ENCODE measurements at regions not wholly inside any gene's neighbourhood (a gene's known extent, or its start where the extent isn't known, plus 50 kb on each side); places are given as distances from the start of the nearest gene placed in this dataset.

GRCh38 chr17:34874478-34874877, 86.8 kb downstream of the CCT6B start:
- Histone ChIP-seq H3K36me3 (ENCODE audit: insufficient read depth, low read length) (no peaks in the 10 kb centered on the region), H3K79me2 (ENCODE audit: control insufficient read depth, insufficient read depth, low read length, unreplicated experiment) (no peaks in the 10 kb centered on the region), H2AFZ (ENCODE audit: low read length, unreplicated experiment) (no peak overlapping the region), H3K27ac (ENCODE audit: low read depth, low read length) (no peak overlapping the region), H3K4me3 (ENCODE audit: low read depth, low read length) (no peak overlapping the region), H3K27me3 (ENCODE audit: insufficient read depth, low read length) (peaks cover 44% of the 10 kb centered on the region), H3K4me1 (ENCODE audit: control insufficient read depth, insufficient read depth, low read length, unreplicated experiment) (no peaks in the 10 kb centered on the region)

- Histone ChIP-seq H3K36me3 (ENCODE audit: insufficient read depth, low read length) (no peaks in the 10 kb centered on the region), H3K4me1 (ENCODE audit: control insufficient read depth, insufficient read depth, low read length, unreplicated experiment) (no peaks in the 10 kb centered on the region), H3K27me3 (ENCODE audit: insufficient read depth, low read length) (peaks cover 41% of the 10 kb centered on the region), H3K79me2 (ENCODE audit: control insufficient read depth, insufficient read depth, low read length, unreplicated experiment) (no peaks in the 10 kb centered on the region), H2AFZ (ENCODE audit: low read length, unreplicated experiment) (no peak overlapping the region), H3K4me3 (ENCODE audit: low read depth, low read length) (no peak overlapping the region), H3K27ac (ENCODE audit: low read depth, low read length) (no peak overlapping the region)
These were observed 88.6 kb downstream of the CCT6B start for GRCh38 chr17:34872640-34873039.

GRCh38 chr17:34869641-34870040, 91.6 kb downstream of the CCT6B start:
- H3K4me3 ChIP-seq (ENCODE audit: low read depth, low read length), result no peak overlapping the region
- H3K27me3 ChIP-seq (ENCODE audit: insufficient read depth, low read length), result peaks cover 58% of the 10 kb centered on the region
- no peak overlapping the region for H3K27ac ChIP-seq (ENCODE audit: low read depth, low read length)
- no peak overlapping the region for H2AFZ ChIP-seq (ENCODE audit: low read length, unreplicated experiment)
- no peaks in the 10 kb centered on the region for H3K4me1 ChIP-seq (ENCODE audit: control insufficient read depth, insufficient read depth, low read length, unreplicated experiment)
- no peaks in the 10 kb centered on the region for H3K79me2 ChIP-seq (ENCODE audit: control insufficient read depth, insufficient read depth, low read length, unreplicated experiment)
- H3K36me3 ChIP-seq (ENCODE audit: insufficient read depth, low read length), result no peaks in the 10 kb centered on the region

- H3K4me3 ChIP-seq (ENCODE audit: low read depth, low read length), result no peak overlapping the region
- H2AFZ ChIP-seq (ENCODE audit: low read length, unreplicated experiment), result no peak overlapping the region
- H3K27me3 ChIP-seq (ENCODE audit: insufficient read depth, low read length), result peaks cover 49% of the 10 kb centered on the region
- no peaks in the 10 kb centered on the region for H3K36me3 ChIP-seq (ENCODE audit: insufficient read depth, low read length)
- no peak overlapping the region for H3K27ac ChIP-seq (ENCODE audit: low read depth, low read length)
- no peaks in the 10 kb centered on the region for H3K79me2 ChIP-seq (ENCODE audit: control insufficient read depth, insufficient read depth, low read length, unreplicated experiment)
- no peaks in the 10 kb centered on the region for H3K4me1 ChIP-seq (ENCODE audit: control insufficient read depth, insufficient read depth, low read length, unreplicated experiment)
These were observed 95.5 kb downstream of the CCT6B start for GRCh38 chr17:34865716-34866115.

- no peak overlapping the region for H3K27ac ChIP-seq (ENCODE audit: low read depth, low read length)
- no peaks in the 10 kb centered on the region for H3K36me3 ChIP-seq (ENCODE audit: insufficient read depth, low read length)
- H3K79me2 ChIP-seq (ENCODE audit: control insufficient read depth, insufficient read depth, low read length, unreplicated experiment), result no peaks in the 10 kb centered on the region
- no peaks in the 10 kb centered on the region for H3K4me1 ChIP-seq (ENCODE audit: control insufficient read depth, insufficient read depth, low read length, unreplicated experiment)
- no peak overlapping the region for H2AFZ ChIP-seq (ENCODE audit: low read length, unreplicated experiment)
- H3K27me3 ChIP-seq (ENCODE audit: insufficient read depth, low read length), result peaks cover 48% of the 10 kb centered on the region
- no peak overlapping the region for H3K4me3 ChIP-seq (ENCODE audit: low read depth, low read length)
These were observed 98.9 kb downstream of the CCT6B start for GRCh38 chr17:34862384-34862783.

GRCh38 chr17:34861864-34862263, 99.4 kb downstream of the CCT6B start:
- no peaks in the 10 kb centered on the region for H3K79me2 ChIP-seq (ENCODE audit: control insufficient read depth, insufficient read depth, low read length, unreplicated experiment)
- H3K36me3 ChIP-seq (ENCODE audit: insufficient read depth, low read length), result no peaks in the 10 kb centered on the region
- H3K4me3 ChIP-seq (ENCODE audit: low read depth, low read length), result no peak overlapping the region
- H3K27ac ChIP-seq (ENCODE audit: low read depth, low read length), result no peak overlapping the region
- no peaks in the 10 kb centered on the region for H3K4me1 ChIP-seq (ENCODE audit: control insufficient read depth, insufficient read depth, low read length, unreplicated experiment)
- no peak overlapping the region for H2AFZ ChIP-seq (ENCODE audit: low read length, unreplicated experiment)
- peaks cover 43% of the 10 kb centered on the region for H3K27me3 ChIP-seq (ENCODE audit: insufficient read depth, low read length)

- no peaks in the 10 kb centered on the region for H3K4me1 ChIP-seq (ENCODE audit: control insufficient read depth, insufficient read depth, low read length, unreplicated experiment)
- H3K27me3 ChIP-seq (ENCODE audit: insufficient read depth, low read length), result peaks cover 37% of the 10 kb centered on the region
- H2AFZ ChIP-seq (ENCODE audit: low read length, unreplicated experiment), result no peak overlapping the region
These were observed 101.6 kb downstream of the CCT6B start for GRCh38 chr17:34859652-34860051.

GRCh38 chr17:34858591-34859565, 102.4 kb downstream of the CCT6B start:
- Histone ChIP-seq H3K27ac (ENCODE audit: low read depth, low read length) (no peak overlapping the region), H2AFZ (ENCODE audit: low read length, unreplicated experiment) (no peak overlapping the region), H3K79me2 (ENCODE audit: control insufficient read depth, insufficient read depth, low read length, unreplicated experiment) (no peaks in the 10 kb centered on the region), H3K4me1 (ENCODE audit: control insufficient read depth, insufficient read depth, low read length, unreplicated experiment) (no peaks in the 10 kb centered on the region), H3K36me3 (ENCODE audit: insufficient read depth, low read length) (no peaks in the 10 kb centered on the region), H3K27me3 (ENCODE audit: insufficient read depth, low read length) (peaks cover 43% of the 10 kb centered on the region), H3K4me3 (ENCODE audit: low read depth, low read length) (no peak overlapping the region)

More at GRCh38 chr17:34859652-34860051, 101.6 kb downstream of the CCT6B start:
- no peaks in the 10 kb centered on the region for H3K36me3 ChIP-seq (ENCODE audit: insufficient read depth, low read length)
- H3K79me2 ChIP-seq (ENCODE audit: control insufficient read depth, insufficient read depth, low read length, unreplicated experiment), result no peaks in the 10 kb centered on the region
- no peak overlapping the region for H3K4me3 ChIP-seq (ENCODE audit: low read depth, low read length)
- H3K27ac ChIP-seq (ENCODE audit: low read depth, low read length), result no peak overlapping the region

GRCh38 chr17:34853924-34854323, 107.3 kb downstream of the CCT6B start:
- no peak overlapping the region for H3K27ac ChIP-seq (ENCODE audit: low read depth, low read length)
- no peaks in the 10 kb centered on the region for H3K36me3 ChIP-seq (ENCODE audit: insufficient read depth, low read length)
- H3K27me3 ChIP-seq (ENCODE audit: insufficient read depth, low read length), result peaks cover 32% of the 10 kb centered on the region
- H3K79me2 ChIP-seq (ENCODE audit: control insufficient read depth, insufficient read depth, low read length, unreplicated experiment), result no peaks in the 10 kb centered on the region
- no peaks in the 10 kb centered on the region for H3K4me1 ChIP-seq (ENCODE audit: control insufficient read depth, insufficient read depth, low read length, unreplicated experiment)
- H2AFZ ChIP-seq (ENCODE audit: low read length, unreplicated experiment), result no peak overlapping the region
- no peak overlapping the region for H3K4me3 ChIP-seq (ENCODE audit: low read depth, low read length)

- H3K36me3 ChIP-seq (ENCODE audit: insufficient read depth, low read length), result no peaks in the 10 kb centered on the region
- H3K4me3 ChIP-seq (ENCODE audit: low read depth, low read length), result no peak overlapping the region
- H3K27ac ChIP-seq (ENCODE audit: low read depth, low read length), result no peak overlapping the region
- H2AFZ ChIP-seq (ENCODE audit: low read length, unreplicated experiment), result no peak overlapping the region
- no peaks in the 10 kb centered on the region for H3K4me1 ChIP-seq (ENCODE audit: control insufficient read depth, insufficient read depth, low read length, unreplicated experiment)
- no peaks in the 10 kb centered on the region for H3K79me2 ChIP-seq (ENCODE audit: control insufficient read depth, insufficient read depth, low read length, unreplicated experiment)
- peaks cover 40% of the 10 kb centered on the region for H3K27me3 ChIP-seq (ENCODE audit: insufficient read depth, low read length)
These were observed 108.6 kb downstream of the CCT6B start for GRCh38 chr17:34852614-34853013.

- Histone ChIP-seq H2AFZ (ENCODE audit: low read length, unreplicated experiment) (no peak overlapping the region), H3K27me3 (ENCODE audit: insufficient read depth, low read length) (peaks cover 44% of the 10 kb centered on the region)
These were observed 109.2 kb downstream of the CCT6B start for GRCh38 chr17:34851961-34852540.

More at GRCh38 chr17:34851961-34852540, 109.2 kb downstream of the CCT6B start:
- Histone ChIP-seq H3K4me1 (ENCODE audit: control insufficient read depth, insufficient read depth, low read length, unreplicated experiment) (no peaks in the 10 kb centered on the region), H3K4me3 (ENCODE audit: low read depth, low read length) (no peak overlapping the region), H3K79me2 (ENCODE audit: control insufficient read depth, insufficient read depth, low read length, unreplicated experiment) (no peaks in the 10 kb centered on the region), H3K36me3 (ENCODE audit: insufficient read depth, low read length) (no peaks in the 10 kb centered on the region), H3K27ac (ENCODE audit: low read depth, low read length) (no peak overlapping the region)

Measured in ACC112 (cell line).